OCI-M2 (cell line): ENCODE measurements at regions not wholly inside any gene's neighbourhood (a gene's known extent, or its start where the extent isn't known, plus 50 kb on each side); places are given as distances from the start of the nearest gene placed in this dataset.

ENCODE experiments used
- DNase-seq: peaks from one replicate; lab custom pipeline; 2025; ENCODE audit not compliant: unreplicated experiment; lab: John Stamatoyannopoulos, UW

DNA sequence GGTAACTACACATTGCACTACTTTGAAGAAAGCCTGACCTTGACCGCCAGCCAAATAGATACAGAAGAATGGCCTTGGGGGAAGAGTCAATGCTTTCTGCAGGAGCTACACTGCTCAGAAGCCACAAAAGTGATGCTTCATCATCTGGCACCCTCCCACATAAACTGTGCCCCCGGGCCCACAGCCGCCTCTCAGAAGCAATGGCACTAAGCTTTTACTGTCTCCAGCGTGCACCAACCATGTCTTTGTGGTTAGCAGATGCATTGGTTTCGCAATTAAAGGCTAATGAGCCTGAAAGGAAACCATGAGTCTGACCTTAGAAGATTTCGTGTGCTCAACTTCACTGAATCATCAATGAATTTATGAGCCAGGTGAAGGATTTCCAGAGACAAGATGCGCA, 209.4 kb upstream of the TRIB2 start:
- no peak for DNase-seq

DNA sequence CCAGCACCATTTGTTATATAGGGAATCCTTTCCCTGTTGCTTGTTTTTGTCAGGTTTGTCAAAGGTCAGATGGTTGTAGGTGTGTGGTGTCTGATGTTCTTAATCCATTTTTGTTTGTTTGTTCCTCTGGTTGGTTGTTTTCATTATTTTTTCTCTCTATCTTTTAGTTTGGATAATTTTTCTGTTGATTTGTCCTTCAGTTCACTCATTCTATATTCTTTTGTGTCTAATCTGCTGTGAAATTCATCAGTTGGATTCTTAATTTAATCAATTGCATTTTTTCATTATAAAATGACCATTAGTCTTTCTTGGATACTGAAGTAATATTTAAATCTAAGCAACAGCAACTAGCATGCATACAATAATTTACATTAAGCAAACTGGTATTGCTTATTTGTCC, 206.7 kb upstream of the TRIB2 start:
- DNase-seq = no peak

DNA sequence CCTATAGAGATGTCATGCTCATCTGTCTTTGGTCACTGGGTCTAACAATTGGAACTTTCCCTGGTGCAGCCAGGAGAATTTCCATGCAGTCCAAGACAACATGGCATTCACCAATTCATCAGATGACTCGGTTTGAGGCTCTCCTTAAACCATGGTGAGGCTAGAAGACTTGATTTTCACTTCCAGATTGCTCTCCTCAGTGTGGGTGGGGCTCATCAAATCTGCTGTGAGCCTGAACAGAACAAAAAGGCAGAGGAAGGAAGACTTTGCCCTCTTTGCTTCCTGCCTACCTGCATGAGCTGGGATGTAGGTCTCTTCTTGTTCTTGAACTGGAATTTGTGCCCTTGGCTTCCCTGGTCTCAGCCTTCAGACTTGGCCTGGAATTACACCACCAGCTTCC, 203.4 kb upstream of the TRIB2 start:
- no peak for DNase-seq

DNA sequence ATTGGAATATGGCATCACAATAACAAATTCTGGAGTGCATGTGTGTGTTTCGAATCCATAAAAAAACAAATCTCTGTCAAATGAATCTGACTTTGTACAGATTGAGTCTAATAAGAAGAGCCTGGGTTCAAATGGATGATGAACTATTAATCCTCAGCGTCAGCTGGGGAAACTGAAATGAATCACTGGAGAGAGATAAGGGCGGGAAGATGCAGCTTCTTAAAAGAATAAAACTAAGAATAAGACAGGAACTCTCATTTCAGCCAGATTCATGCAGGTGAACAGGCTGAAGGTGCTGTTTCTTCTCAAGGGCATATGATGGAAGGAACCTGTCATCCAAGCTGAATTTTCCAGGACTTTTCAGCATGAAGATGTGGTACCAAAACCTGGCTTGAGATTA, 202.6 kb upstream of the TRIB2 start:
- no peak for DNase-seq

DNA sequence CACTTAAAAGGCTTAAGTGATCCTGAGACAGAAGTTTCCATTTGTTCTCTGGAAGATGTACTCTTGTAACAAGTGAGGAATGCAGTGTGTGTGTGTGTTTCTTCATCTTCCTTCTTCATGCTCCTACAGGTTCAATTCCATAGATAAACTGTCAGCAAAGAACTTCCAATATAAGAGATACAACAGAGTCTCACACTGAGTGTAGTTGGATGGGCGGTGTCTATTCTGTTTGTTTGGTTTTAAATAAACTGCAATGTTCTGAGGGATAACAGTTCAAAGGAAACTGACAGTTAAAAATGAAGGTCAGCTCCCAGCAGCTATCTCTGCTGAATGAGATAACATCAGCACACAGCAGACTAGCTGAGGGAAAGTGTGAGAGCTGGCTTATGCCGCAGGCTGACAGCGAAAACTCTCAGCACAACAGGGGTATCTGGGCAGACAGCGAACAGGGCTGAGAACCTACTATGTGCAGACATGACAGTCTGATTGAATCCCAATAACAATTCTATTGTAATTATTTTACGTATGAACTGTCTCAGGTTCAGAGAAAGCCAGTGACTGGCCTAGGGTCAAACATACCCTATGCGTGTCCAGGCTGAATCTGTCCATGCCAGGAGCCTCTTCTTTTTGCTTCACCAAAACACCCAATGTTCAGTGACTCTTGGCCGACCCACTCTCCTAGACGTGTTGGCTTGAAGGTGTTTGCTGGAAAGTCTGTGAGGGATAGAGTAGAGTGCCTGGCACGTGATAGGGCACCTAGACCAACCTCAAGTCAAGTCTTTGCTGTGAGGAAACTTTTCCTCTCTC, 201.9 kb upstream of the TRIB2 start:
- no peak for DNase-seq

DNA sequence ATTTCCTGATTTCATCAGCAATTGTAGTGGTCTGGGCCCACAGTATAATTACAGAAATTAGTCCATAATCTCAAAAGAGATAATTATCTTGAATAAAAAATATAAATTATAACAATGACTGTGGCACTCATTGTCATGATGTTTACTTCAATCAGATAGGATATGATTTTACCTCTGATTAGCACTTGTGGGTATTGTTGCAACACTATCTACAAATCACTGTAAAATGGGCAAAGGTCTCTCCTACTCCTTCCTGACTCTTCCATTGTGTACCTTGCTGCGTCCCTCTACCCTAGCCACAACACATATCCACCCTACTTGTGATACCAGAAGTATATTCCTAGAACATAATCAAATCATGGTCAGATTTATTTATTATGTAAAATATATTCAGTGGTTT, 200.9 kb upstream of the TRIB2 start:
- DNase-seq = no peak

DNA sequence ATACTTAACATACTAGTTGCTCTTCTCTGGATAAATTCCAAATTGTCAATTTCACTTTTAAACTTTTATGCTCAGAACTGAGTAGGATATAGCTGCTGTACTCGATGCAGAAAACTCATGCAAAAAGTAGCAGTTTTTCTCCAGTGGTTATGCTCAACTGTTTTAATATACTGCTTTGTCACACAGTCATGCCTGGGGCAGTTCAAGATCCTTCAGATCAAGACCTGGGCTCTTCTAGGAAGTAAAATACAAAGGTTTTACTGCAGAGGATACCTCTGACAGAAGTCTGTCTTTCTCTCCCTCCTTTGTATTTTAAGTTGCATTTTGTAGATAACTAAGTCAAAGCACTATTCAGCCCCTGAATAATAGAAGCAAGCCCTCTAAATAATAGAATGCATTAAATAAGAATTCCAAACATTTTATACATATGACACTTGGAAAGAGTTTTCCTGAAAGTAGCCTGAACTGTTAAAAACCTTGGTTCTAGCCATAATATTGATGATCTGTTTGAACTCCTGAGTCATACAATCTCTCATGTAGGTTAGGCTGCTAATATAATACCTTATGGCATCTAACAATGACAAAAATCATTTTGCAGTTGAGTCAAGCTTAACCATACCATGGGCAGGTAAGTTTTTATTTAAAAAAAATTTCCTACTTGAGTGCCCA, 183.3 kb upstream of the TRIB2 start:
- DNase-seq = no peak

DNA sequence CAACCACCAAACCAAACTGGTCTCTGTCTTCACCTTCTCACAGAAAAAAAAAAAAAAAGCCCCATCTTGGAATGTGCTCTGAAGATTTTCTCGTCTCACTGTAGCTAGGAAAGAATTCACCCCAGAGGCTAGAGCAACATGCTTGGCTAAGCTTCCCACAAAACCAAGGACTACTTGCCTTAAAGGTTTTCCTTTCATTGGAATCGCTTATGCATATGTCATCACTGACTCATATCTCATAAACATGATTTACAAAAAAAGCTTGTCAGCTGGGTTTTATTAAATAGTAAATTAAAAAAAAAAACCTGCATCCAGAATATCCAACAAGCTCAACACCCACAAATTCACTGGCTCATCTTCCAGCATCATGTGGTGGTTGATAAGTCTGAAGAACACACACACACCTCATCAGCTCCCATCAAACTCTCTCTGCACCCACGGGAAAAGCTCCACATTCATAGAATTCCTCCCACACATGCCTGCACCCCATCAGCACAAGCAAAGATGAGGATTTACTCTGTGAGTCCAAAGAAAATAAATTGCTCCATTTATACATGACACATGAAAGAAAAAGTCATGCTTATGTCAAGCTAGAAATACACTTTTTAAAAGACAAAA, 182.0 kb upstream of the TRIB2 start:
- no peak for DNase-seq

DNA sequence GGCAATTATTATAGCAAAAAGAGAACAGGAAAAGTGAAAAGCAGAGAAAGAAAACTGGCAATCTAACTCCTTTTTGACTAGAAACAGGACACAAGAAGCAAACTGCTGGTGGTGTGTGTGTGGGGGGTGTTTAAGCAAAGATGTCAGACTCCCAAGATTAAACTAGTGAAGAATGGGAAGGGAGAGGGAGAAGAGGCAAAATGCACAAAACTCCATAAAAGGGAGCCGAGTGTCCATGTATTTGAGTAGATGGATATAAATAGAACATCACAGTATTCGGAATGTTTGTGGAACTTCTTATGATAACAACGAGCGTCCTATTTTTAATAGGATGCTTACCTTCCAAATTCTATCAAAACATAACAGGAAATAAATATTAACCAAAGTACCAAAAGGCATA, 179.8 kb upstream of the TRIB2 start:
- no peak for DNase-seq

DNA sequence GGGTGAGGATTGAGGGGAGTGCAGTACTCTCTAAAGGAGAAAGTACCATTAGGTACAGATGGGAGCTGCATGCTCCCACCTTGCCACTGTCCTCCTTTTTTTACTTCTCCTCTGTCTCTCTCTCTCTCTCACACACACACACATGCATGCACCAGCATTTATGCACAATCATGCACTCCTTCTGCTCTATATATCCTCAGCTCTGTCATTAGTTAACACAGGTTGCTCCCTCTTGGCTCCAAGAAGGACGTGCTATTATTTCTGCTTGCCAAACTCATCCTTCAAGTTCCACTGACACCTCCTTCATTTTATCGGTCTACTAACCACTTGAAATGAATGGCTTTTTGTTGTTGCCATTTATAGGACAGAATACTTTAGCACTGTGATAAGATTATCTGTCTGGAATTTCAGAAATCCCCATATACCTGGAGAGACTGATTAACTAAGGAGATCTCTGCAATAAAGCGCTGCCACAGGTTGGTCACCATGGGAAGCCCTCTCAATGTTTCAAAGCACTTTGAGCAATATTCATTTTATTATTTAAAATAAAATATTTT, 178.5 kb upstream of the TRIB2 start:
- DNase-seq = no peak

DNA sequence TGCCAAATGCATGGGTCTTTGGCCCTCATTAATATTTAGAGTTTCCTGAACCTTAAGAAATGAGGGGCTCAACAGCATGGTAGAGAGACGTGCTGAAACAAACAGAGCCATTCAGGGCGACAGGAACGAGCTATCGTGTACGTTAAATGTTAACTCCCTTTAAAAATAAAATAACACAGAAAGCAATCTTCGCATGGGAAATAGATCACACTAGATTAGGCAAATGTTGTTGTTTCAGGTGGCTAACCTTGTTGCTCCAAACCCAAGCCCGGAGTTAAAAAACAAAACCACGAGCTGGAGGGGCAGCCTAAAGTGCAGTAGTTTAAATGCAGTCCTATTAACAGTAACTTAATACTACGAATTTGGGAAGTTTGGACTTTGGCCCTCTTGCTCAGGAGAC, 177.4 kb upstream of the TRIB2 start:
- DNase-seq = no peak

DNA sequence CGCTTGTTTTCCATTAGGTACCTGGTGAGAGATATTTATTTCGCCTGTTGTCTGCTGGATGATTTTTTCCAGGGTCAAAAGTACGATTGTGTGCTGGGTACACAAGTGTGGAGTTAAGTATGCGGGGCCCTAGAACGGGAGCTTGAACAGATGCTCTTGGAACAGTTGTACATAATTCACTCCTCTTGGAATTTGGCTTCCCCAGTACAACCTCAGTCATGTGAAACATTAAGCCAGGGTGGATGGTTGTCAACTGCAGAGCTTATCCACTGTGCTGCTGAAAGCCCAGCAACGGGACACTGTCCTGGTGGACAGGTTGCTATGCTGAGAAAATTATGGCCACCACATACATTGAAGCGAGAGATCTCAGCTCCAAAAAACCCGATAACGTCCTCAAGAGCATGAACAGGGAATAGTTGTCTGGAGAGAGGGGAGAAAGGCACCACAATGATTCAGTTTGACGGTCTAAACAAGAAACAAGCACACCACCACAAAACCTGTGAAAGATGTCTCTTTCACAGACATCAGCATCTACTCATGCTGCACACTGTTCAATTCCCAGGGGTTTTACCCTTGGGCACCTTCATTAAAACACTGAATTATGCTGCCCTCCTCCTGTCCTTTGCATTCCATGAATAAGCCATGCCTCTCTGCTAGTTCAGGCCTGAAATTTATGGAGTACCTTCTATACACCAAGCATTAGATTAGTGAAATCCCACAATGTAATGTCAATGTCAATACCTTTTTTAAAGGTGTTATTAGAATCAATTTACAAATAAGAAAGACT, 176.8 kb upstream of the TRIB2 start:
- no peak for DNase-seq

DNA sequence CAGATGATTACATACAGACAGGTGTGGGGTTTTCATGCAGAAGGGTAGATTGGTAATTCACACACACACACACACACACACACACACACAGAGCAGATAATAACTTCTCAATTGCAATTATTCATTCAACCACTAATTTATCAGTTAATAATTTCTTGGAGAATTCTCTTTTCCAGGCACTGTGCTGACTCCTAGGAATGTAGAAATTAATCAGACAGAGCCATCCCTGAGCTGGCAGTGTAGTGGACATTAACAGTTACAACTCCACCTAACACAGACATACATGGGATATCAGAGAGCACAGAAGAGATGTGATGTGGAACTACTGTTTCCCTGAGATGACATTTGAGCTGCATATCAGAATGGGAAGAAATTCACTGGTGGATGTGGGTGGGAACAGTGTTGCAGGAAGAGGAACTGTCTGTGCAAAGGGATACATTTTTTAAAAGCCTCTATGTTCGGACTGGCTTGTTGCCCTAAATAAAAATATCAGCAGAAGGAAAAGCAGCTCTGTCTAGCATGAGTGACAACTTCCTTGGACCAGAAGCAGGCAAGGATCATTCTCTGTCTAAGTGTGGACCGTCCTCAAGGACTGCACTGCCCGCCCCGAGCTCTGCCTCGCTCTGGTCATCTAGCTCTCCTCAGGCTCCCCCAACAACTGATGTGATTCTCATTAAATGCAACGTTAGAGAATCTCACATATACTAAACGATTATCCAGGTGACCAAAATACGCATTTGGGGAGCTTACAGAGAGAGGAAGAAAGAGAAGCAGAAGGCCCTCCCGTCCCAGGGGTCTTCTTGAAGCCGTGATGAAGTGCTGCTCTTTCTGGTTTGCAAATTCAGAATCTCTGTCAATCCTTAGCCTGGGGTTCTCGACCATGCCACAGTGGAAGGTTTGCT, 173.4 kb upstream of the TRIB2 start:
- no peak for DNase-seq

DNA sequence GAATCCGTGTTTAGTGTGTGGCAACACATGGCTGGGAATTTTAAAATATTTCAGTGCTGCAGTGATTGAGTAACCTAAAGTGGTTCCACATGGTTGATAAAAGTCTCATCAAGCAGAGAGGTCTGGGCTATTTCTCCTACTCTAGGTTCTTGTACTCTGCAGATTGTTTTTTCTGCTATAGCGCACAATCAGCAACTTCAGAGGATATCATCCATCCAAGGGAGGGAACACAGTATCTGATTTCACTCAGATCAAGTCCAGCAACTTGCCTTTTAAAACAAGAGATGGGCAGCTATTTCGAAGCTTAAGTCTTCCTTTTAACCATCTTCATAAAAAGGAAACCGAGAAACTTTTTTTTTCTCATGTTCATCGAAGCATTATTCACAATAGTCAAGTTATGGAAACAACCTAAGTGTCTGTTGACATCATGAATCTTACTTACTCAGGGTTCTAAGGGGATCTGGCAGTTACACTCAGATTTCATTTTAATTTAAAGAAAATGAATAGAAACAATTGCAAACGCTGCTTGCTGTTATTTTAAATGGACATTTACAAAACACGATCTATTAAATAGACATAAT, 172.7 kb upstream of the TRIB2 start:
- no peak for DNase-seq

DNA sequence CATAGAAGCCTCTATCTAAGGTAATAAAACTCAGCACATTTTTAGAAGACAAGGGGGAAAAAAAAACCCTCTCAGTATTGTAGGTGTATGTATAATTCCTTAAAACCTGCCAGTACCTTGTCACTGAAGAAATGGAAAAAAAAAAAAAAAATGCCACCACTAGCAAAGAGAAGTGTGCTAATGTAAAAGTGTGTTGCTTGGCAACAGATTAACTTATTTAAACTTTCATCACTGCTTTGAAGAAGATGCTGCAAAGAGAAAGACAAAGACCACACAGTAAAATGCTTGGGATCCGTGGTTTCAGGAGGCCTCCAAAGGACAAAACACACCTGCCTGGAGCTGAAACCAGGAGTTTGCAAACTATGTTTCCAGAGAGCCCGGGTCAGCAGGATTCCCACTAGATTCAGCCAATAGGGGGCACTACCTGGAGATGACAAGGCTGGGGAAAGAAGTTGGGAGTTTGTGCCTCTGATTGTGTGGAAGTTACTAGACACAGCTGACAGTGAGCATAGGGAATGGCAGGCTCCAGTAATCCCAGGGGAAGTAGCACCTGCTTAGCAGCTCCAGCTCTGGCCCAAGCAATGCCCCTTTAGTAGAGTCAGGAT, 169.1 kb upstream of the TRIB2 start:
- no peak for DNase-seq

DNA sequence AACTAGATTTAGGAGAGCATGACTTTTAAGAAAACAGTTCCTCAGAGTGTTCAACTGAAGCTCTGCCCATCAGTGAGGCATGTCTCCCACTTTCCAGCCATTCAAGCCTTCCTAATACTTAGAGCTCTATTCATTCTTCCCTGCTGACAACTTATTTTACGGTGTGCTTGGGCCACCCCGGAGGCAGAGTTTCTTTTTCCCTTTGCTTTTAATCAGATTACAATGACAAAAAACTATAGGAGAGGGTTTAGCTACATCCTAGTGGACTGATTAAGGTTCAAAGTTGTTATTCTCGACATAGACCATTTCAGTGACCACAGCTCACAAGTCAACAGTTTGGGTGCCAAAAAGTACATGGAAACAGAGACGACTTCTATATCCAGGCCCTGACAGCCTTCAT, 167.8 kb upstream of the TRIB2 start:
- DNase-seq = no peak

DNA sequence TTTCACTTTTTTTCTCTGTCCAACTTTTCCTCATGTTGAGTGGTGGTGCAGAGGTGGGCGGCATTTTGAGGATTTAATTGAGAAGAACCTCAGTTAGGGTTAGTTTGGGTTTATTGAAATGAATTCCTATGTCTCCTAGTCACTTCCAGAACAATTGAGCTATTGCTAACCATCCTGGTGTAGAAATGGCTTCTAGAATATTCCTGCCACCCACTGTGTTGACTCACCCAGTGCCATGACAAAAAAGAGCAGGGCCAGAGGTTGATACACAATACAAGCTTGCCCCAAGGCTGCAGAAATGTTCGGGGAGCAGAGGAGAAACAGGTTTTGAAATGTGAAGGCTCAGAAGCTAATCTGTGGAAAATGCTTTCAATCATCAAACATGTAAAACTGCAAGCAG, 167.1 kb upstream of the TRIB2 start:
- no peak for DNase-seq

DNA sequence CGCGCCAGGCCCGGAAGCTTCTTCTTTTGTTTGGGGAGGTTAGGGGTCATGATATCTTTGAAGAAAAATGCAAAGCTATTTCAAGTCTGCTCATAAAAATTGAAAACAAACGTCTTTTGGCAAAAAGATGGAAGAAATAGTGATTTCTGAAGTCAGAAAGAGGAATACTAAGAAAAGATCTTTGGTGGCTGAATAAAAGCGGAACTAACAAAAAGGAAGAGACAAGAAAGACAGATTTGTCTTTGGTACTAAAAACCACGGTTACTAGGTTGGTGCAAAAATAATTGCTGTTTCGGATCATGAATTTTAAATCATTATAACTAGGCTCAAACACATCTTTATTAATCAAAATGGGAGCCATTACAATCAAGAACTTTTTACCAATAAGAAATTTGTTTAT, 164.6 kb upstream of the TRIB2 start:
- no peak for DNase-seq

DNA sequence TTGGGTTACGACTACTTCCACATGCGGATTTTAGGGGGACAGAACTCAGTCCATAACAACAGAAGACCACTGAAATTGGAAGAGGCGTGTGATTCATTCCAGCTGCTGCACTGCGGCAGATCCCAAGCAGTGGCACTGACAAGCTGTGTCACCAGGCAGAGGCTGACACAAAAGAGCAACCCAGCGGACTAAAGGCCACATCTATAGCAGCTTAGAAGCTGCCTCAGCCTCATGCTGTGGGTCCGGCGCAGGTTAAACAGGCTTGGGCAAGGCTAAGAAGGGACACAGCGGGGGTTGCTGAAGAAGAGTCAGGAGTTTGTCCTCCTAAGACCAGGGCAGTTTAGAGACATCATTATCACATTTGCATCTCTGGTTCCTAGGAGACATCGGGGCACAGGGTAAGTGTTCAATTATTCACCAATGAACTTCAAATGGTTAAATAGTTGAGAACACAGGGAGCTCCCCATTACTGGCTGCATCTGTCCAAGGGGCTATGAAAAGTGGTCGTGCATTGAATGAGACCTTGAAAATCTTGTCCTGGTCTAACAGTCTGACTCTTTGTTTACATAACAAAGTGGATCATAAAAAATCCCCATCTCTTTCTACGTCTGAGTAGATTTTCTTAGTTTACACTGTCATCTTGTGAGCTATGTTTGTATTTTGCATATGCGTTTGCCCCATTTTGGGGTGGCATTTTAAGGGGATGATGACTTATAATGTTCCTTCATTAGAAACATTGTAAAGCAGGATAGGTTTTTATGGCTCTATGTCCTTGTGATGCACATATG, 162.3 kb upstream of the TRIB2 start:
- no peak for DNase-seq
